Hepatocyte (in vitro differentiated cells): ENCODE measurements at regions not wholly inside any gene's neighbourhood (a gene's known extent, or its start where the extent isn't known, plus 50 kb on each side); places are given as distances from the start of the nearest gene placed in this dataset.

Experiments used
- EZH2 ChIP-seq: fragments of 200-600 bp; sonication (generic); IDR thresholded peaks from 2 replicates; pipeline ENCODE4 v1.6.1; 2016; ENCODE audit warnings: antibody characterized with exemption, mild to moderate bottlenecking, borderline replicate concordance
- EZH2phosphoT487 ChIP-seq: fragments of 200-600 bp; sonication (generic); IDR thresholded peaks from one replicate; pipeline ENCODE4 v1.6.1; 2018; ENCODE audit warnings: antibody characterized with exemption, mild to moderate bottlenecking, low read depth, moderate library complexity; ENCODE audit not compliant: unreplicated experiment, severe bottlenecking
- TF ChIP-seq, protein P1 (sequence below): fragments of 200-600 bp; sonication (generic); IDR thresholded peaks from 2 replicates; pipeline ENCODE4 v1.5.1; 2016; ENCODE audit warnings: antibody characterized with exemption, mild to moderate bottlenecking; ENCODE audit not compliant: poor library complexity

DNA sequence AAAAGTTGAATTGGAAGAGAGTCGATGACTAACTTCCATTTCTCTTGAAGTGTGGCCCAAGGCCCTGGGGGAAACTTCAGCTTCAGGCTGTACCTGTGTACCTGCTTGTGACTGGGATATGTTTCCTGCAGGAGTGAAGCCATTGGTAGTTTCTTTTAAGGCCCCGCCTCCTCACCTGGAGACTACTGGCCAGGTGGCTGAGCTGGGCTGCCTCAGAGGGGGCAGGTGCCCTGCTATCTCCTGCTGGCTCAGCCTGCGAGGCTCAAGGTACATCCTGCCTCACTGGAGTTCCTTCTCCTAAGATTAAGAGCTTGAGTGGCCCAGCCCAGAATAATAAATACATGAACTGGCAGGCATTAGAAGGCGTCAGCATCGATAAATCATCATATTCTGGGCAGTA lies 121.6 kb upstream of the ROPN1 start:
- TF ChIP-seq, protein P1, sequence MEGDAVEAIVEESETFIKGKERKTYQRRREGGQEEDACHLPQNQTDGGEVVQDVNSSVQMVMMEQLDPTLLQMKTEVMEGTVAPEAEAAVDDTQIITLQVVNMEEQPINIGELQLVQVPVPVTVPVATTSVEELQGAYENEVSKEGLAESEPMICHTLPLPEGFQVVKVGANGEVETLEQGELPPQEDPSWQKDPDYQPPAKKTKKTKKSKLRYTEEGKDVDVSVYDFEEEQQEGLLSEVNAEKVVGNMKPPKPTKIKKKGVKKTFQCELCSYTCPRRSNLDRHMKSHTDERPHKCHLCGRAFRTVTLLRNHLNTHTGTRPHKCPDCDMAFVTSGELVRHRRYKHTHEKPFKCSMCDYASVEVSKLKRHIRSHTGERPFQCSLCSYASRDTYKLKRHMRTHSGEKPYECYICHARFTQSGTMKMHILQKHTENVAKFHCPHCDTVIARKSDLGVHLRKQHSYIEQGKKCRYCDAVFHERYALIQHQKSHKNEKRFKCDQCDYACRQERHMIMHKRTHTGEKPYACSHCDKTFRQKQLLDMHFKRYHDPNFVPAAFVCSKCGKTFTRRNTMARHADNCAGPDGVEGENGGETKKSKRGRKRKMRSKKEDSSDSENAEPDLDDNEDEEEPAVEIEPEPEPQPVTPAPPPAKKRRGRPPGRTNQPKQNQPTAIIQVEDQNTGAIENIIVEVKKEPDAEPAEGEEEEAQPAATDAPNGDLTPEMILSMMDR = no peak
- TF ChIP-seq EZH2phosphoT487 = no peak
- TF ChIP-seq EZH2 = no peak
